Upper lobe of right lung (tissue), 1 donor: ENCODE measurements at regions not wholly inside any gene's neighbourhood (a gene's known extent, or its start where the extent isn't known, plus 50 kb on each side); places are given as distances from the start of the nearest gene placed in this dataset.

Experiments used
- ATAC-seq: fragments of 200-7000 bp; cut with Tn5 transposase; one replicate; pipeline ENCODE4 v1.9.1; 2020; ENCODE audit warnings: mild to moderate bottlenecking, moderate library complexity
- DNase-seq: peaks from one replicate; pipeline ENCODE4 v3.0.0-alpha.2; 2020
- H3K27ac ChIP-seq: fragments of 200-600 bp; one replicate; pipeline ENCODE4 v1.8.0; 2022
- H3K27me3 ChIP-seq: fragments of 200-600 bp; one replicate; pipeline ENCODE4 v1.8.0; 2022; ENCODE audit warnings: mild to moderate bottlenecking
- H3K36me3 ChIP-seq: fragments of 200-600 bp; one replicate; pipeline ENCODE4 v1.8.0; 2022
- H3K4me1 ChIP-seq: fragments of 200-600 bp; one replicate; pipeline ENCODE4 v1.8.0; 2022
- H3K4me3 ChIP-seq: fragments of 200-600 bp; one replicate; pipeline ENCODE4 v1.8.0; 2022; ENCODE audit warnings: mild to moderate bottlenecking
- H3K9me3 ChIP-seq: fragments of 200-600 bp; one replicate; pipeline ENCODE4 v1.8.0; 2022
- intact Hi-C: fragments of 100-400 bp; cut with DNase I; formaldehyde crosslinking; loops from one replicate; pipeline ENCODE4 v1.11.0; 2022
- TF ChIP-seq, protein P1 (sequence below): fragments of 200-600 bp; IDR thresholded peaks from one replicate; pipeline ENCODE4 v1.8.0; 2022; ENCODE audit warnings: antibody characterized with exemption
- donor health status: DM: no; HTN: yes; CAD: no; lungs with severe emphysema.

DNA sequence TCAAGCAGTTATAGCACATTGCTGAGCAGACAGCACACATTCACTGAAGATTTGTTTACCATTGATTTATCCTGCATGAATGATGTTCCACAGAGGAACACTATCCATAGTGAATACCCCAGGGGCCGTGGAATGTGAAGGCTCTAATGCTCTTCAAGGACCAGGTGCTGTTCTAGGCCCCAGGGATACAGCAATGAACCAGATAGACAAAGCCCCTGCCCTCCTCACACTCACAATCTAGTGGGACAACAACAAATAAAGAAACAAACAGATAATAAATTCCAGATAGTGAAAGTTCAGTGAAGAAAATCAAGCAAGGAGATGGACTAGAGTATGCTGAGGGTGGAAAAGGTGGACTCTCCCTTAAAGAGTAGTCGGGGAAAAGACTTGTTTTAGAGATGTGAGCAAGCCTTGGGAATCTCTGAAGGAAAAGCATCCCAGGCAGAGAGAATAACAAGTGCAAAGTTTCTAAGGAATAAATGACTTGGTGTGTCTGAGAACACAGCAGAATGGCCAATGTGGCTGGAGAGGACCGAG is 117.7 kb downstream of the CCDC71L start:
- Histone ChIP-seq H3K36me3 (no peaks in the 10 kb centered on the region), H3K4me1 (peaks cover 7% of the 10 kb centered on the region), H3K27me3 (no peaks in the 10 kb centered on the region), H3K27ac (peak overlapping the region; percentile 53), H3K9me3 (no peaks in the 10 kb centered on the region), H3K4me3 (no peak overlapping the region)
- TF ChIP-seq, protein P1, sequence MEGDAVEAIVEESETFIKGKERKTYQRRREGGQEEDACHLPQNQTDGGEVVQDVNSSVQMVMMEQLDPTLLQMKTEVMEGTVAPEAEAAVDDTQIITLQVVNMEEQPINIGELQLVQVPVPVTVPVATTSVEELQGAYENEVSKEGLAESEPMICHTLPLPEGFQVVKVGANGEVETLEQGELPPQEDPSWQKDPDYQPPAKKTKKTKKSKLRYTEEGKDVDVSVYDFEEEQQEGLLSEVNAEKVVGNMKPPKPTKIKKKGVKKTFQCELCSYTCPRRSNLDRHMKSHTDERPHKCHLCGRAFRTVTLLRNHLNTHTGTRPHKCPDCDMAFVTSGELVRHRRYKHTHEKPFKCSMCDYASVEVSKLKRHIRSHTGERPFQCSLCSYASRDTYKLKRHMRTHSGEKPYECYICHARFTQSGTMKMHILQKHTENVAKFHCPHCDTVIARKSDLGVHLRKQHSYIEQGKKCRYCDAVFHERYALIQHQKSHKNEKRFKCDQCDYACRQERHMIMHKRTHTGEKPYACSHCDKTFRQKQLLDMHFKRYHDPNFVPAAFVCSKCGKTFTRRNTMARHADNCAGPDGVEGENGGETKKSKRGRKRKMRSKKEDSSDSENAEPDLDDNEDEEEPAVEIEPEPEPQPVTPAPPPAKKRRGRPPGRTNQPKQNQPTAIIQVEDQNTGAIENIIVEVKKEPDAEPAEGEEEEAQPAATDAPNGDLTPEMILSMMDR = no peak
- no peak for DNase-seq
- intact Hi-C loops = no loop called here
- ATAC-seq = no peak

DNA sequence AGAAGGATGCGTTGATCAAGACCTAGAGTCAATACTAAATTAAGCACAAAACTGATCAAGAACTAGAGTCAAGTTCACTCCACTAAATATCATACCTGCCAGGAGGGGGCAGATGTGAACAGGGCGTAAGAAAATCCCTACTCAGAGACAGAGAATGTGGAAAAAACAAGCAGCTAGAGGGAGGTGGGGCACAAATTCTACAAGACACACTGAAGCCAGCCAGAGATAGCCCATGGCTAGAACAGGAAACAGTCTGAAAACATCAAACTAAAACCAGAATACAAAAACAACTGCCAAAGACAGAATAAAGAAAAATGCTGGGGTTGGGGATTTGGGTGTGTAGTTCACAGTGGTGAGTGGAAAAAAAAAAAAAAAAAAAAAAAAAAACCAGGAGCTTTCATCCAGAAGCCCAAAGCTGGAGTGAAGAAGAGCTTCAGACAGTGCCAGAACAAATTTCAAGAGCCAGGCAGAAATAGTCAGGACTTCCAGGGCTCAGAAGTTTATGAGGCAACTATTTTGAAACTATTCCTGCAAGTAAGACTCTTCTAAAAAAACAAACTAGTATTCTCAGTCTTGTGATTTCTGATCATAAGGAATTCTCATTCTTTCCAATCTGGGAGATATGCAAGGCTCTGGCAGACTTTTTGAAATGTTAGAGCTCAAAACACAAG is 118.3 kb downstream of the CCDC71L start:
- Histone ChIP-seq H3K4me1 (peaks cover 7% of the 10 kb centered on the region), H3K27ac (peak overlapping the region; percentile 53), H3K36me3 (no peaks in the 10 kb centered on the region), H3K27me3 (no peaks in the 10 kb centered on the region), H3K4me3 (no peak overlapping the region), H3K9me3 (no peaks in the 10 kb centered on the region)
- DNase-seq (no peak), ATAC-seq (peak; percentile 95)
- intact Hi-C loops = no loop called here
- TF ChIP-seq, protein P1 = peak; percentile 65

DNA sequence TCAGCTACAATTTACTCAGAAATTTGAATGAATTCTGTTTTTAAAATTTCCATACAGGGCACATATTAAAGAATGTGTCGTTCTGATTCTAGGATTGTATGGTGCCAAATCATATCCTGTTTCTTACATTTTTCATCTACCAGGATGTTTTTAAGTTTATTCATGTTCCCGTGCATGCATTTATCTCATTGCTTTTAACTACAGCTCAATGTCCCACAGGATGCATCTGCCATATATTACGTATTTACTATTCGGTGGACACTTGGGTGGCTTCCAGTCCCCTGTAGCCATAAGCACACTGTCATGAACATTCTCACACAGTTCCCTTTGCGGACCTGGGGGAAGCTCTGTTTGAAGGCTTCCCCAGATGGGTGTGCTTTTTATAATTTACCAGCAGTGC is 122.3 kb downstream of the CCDC71L start:
- Histone ChIP-seq H3K9me3 (no peaks in the 10 kb centered on the region), H3K4me3 (no peak overlapping the region), H3K36me3 (no peaks in the 10 kb centered on the region), H3K27me3 (no peaks in the 10 kb centered on the region), H3K4me1 (peaks cover 7% of the 10 kb centered on the region), H3K27ac (no peak overlapping the region)
- DNase-seq (no peak), ATAC-seq (no peak)
- intact Hi-C loops = no loop called here
- TF ChIP-seq, protein P1 = no peak

DNA sequence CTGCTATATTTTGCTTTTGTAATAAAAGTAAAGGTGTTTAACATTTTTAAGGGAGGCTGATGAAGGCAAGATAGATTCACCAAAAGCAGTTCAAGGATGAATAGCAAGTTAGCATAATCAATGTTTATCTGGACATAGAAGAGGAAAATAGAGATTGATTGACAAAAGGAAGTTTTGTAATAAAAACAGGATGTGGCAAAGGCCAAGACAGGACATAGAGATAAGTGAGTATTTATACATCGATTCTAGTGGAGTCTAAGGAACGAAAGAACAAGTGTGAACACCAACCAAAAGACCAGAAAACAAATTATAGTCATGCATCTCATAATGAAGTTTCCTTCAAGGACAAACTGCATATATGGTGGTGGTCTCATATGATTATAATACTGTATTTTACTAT is 123.8 kb downstream of the CCDC71L start:
- intact Hi-C loops = no loop called here
- DNase-seq (no peak), ATAC-seq (no peak)
- Histone ChIP-seq H3K4me3 (no peak overlapping the region), H3K36me3 (no peaks in the 10 kb centered on the region), H3K27me3 (no peaks in the 10 kb centered on the region), H3K9me3 (no peaks in the 10 kb centered on the region), H3K4me1 (no peaks in the 10 kb centered on the region), H3K27ac (no peak overlapping the region)
- TF ChIP-seq, protein P1 = no peak

DNA sequence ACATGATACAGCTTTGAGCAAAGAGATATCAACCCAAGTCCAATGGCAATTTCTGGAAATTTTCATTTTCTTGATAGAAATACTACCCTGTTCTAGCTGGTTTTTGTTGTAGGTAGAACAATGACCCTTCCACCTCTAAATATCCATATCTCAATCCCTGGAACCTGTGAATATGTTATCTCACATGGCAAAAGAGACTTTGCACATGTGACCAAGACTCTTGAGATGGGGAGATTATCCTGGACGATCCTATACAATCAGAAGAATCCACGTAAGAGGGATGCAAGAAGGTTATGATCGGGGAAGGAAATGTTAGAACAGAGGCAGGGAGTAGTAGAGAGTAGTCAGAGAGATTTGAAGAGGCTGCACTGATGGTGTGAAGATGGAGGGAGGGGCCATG is 124.9 kb downstream of the CCDC71L start:
- ATAC-seq = no peak
- Histone ChIP-seq H3K4me3 (no peak overlapping the region), H3K27ac (no peak overlapping the region), H3K36me3 (no peaks in the 10 kb centered on the region), H3K9me3 (no peaks in the 10 kb centered on the region), H3K27me3 (no peaks in the 10 kb centered on the region), H3K4me1 (no peaks in the 10 kb centered on the region)
- intact Hi-C loops = no loop called here
- DNase-seq = no peak
- TF ChIP-seq, protein P1 = no peak
